RWPE2 (cell line): ENCODE measurements at regions not wholly inside any gene's neighbourhood (a gene's known extent, or its start where the extent isn't known, plus 50 kb on each side); places are given as distances from the start of the nearest gene placed in this dataset.

Experiments used
- ATAC-seq: fragments of 200-7000 bp; cut with Tn5 transposase; 3 replicates; pipeline ENCODE4 v1.9.1; 2021; ENCODE audit warnings: low read depth
- DNase-seq: peaks from one replicate; pipeline ENCODE4 v3.0.0-alpha.2; 2020; ENCODE audit warnings: low spot score
- H3K27ac ChIP-seq: fragments of 450-650 bp; 2 replicates; pipeline ENCODE4 v1.5.1; 2017; ENCODE audit warnings: mild to moderate bottlenecking; ENCODE audit not compliant: poor library complexity, severe bottlenecking
- H3K27me3 ChIP-seq: fragments of 250-450 bp; sonication (Bioruptor Pico); 2 replicates; pipeline ENCODE4 v1.5.1; 2021; ENCODE audit warnings: mild to moderate bottlenecking, moderate library complexity; ENCODE audit not compliant: insufficient read depth, poor library complexity, severe bottlenecking
- H3K36me3 ChIP-seq: fragments of 250-450 bp; sonication (Bioruptor Pico); 2 replicates; pipeline ENCODE4 v1.5.1; 2020; ENCODE audit warnings: low read depth, mild to moderate bottlenecking, moderate library complexity
- H3K4me1 ChIP-seq: fragments of 250-450 bp; sonication (Bioruptor Pico); 2 replicates; pipeline ENCODE4 v1.5.1; 2021; ENCODE audit warnings: mild to moderate bottlenecking, moderate library complexity; ENCODE audit not compliant: insufficient read depth, poor library complexity, severe bottlenecking
- H3K4me3 ChIP-seq: fragments of 250-450 bp; sonication (Bioruptor Pico); 2 replicates; pipeline ENCODE4 v1.5.1; 2021; ENCODE audit warnings: mild to moderate bottlenecking, moderate library complexity; ENCODE audit not compliant: severe bottlenecking
- H3K9me3 ChIP-seq: fragments of 250-450 bp; sonication (Bioruptor Pico); 2 replicates; pipeline ENCODE4 v1.5.1; 2021; ENCODE audit warnings: mild to moderate bottlenecking, moderate library complexity; ENCODE audit not compliant: severe bottlenecking
- CTCF ChIP-seq: fragments of 450-650 bp; IDR thresholded peaks from one replicate; pipeline ENCODE4 v1.5.1; 2017; ENCODE audit warnings: mild to moderate bottlenecking, moderate library complexity; ENCODE audit not compliant: poor library complexity, severe bottlenecking

- H3K4me1 ChIP-seq, result no peaks in the 10 kb centered on the region
- no peak for DNase-seq
- ATAC-seq, result no peak
- no peaks in the 10 kb centered on the region for H3K9me3 ChIP-seq
- no peaks in the 10 kb centered on the region for H3K27me3 ChIP-seq
- no peak overlapping the region for H3K4me3 ChIP-seq
- TF ChIP-seq CTCF, result no peak
- no peaks in the 10 kb centered on the region for H3K36me3 ChIP-seq
- H3K27ac ChIP-seq, result no peak overlapping the region
These were observed 60.5 kb upstream of the IRX5 start for GRCh38 chr16:54870151-54870550.

GRCh38 chr16:54867302-54867832 is 63.3 kb upstream of the IRX5 start:
- TF ChIP-seq CTCF, result no peak
- Histone ChIP-seq H3K27me3 (no peaks in the 10 kb centered on the region), H3K4me1 (no peaks in the 10 kb centered on the region), H3K27ac (no peak overlapping the region), H3K9me3 (no peaks in the 10 kb centered on the region), H3K4me3 (no peak overlapping the region), H3K36me3 (no peaks in the 10 kb centered on the region)
- no peak for ATAC-seq
- DNase-seq, result no peak

- no peak for TF ChIP-seq CTCF
- H3K4me3 ChIP-seq, result no peak overlapping the region
- no peaks in the 10 kb centered on the region for H3K9me3 ChIP-seq
- no peaks in the 10 kb centered on the region for H3K27me3 ChIP-seq
- no peaks in the 10 kb centered on the region for H3K4me1 ChIP-seq
- DNase-seq, result no peak
- no peaks in the 10 kb centered on the region for H3K36me3 ChIP-seq
- no peak for ATAC-seq
- no peak overlapping the region for H3K27ac ChIP-seq
These were observed 68.1 kb upstream of the IRX5 start for GRCh38 chr16:54862529-54862928.

- no peaks in the 10 kb centered on the region for H3K4me1 ChIP-seq
- TF ChIP-seq CTCF, result no peak
- H3K9me3 ChIP-seq, result no peaks in the 10 kb centered on the region
- DNase-seq (no peak), ATAC-seq (no peak)
- H3K4me3 ChIP-seq, result no peak overlapping the region
- no peaks in the 10 kb centered on the region for H3K27me3 ChIP-seq
- no peaks in the 10 kb centered on the region for H3K36me3 ChIP-seq
- no peak overlapping the region for H3K27ac ChIP-seq
These were observed 73.8 kb upstream of the IRX5 start for GRCh38 chr16:54856871-54857270.

- DNase-seq, result no peak
- Histone ChIP-seq H3K36me3 (no peaks in the 10 kb centered on the region), H3K4me1 (peaks cover 16% of the 10 kb centered on the region)
These were observed 83.1 kb upstream of the IRX5 start for GRCh38 chr16:54847609-54848008.

More at GRCh38 chr16:54847609-54848008, 83.1 kb upstream of the IRX5 start:
- no peak overlapping the region for H3K4me3 ChIP-seq
- H3K27me3 ChIP-seq, result no peaks in the 10 kb centered on the region
- H3K27ac ChIP-seq, result peak overlapping the region; percentile 69
- no peak for ATAC-seq
- no peak for TF ChIP-seq CTCF
- H3K9me3 ChIP-seq, result no peaks in the 10 kb centered on the region
